Bone marrow (tissue), 2 donors: ENCODE measurements at regions not wholly inside any gene's neighbourhood (a gene's known extent, or its start where the extent isn't known, plus 50 kb on each side); places are given as distances from the start of the nearest gene placed in this dataset.
"Not testable (repeated sequence)": the region's sequence is repeated elsewhere in the genome, so short reads cannot be mapped to it uniquely, and the experiment has no call there.

Experiments
- DNase-seq, 2 donors: peaks; one replicate each; lab custom pipeline; 2025; lab: John Stamatoyannopoulos, UW

- DNase-seq, result no peak
These were observed 193.2 kb upstream of the KLF3 start for GRCh38 chr4:38470735-38471262.

DNA sequence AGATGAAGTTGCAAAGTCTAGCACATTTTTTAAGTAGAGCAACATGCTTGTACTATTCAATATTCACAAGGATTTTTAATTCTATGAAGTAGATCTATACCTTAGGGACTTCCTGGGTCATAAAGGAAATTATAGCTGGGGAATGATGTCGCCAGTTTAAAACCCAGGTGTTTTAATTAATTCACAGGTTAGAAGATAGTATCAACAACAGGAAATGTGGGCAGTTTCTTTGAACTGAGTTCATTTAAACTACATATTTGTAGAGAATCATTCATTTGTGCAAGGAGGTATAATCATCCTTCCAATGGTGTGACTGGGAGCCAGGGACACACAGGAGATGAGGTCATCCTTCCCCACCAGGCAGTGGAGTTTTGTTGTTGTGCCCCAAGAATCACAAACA lies 181.3 kb upstream of the KLF3 start:
- DNase-seq, result no peak

DNA sequence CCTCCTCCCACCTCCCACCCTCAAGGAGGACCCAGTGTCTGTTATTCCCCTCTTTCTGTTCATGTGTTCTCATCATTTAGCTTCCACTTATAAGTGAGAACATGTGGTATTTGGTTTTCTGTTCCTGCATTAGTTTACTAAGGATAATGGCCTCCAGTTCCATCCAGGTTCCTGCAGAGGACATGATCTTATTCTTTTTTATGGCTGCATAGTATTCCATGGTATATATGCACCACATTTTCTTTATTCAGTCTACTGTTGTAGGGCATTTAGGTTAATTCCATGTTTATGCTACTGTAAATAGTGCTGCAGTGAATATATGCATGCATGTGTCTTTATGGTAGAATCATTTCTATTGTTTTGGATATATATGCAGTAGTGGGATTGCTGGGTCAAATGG lies 180.4 kb upstream of the KLF3 start:
- not testable (repeated sequence) for DNase-seq

DNA sequence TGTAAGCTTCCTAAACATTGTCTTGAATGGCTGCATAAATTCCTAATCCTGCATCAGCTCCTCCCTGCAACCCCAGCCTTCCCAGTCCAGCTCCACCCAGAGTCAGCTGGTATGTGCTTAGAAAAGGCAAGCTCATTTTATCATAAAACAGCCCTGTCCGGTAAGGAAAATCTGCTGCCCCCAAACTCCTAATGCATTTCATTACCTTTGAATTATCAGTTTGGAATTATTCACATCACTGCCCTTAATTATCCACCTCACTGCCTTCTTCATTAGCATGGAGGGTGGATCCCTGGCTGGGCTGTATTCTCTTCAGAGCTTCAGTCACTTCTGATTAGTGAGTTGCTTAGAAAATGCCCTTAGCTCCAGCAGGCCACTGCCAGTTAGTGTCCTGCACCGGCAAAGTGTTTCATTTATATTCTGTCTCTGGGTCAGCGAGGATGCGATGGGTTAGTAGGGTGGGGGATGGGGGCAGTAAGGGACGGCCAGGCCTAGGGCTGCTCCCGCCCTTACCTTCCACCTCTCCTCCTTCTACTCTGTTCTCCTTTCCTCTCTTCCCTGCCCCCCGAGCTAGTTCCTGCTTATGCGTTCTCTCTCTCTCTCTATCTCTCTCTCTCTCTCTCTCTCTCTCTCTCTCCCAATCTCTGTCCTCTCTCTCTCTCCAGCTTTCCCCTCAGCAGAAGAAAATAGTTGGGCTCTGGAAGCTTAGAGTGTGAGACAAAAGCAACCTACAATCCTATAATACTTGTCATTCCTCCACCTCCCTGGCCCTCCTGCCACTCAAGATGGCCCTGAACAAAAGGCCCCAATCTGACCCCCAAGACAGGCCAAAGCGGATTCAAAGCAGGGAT lies 174.8 kb upstream of the KLF3 start:
- DNase-seq, result no peak

- DNase-seq, result no peak
These were observed 173.9 kb upstream of the KLF3 start for GRCh38 chr4:38489924-38490639.

GRCh38 chr4:38490753-38491446 lies 173.1 kb upstream of the KLF3 start:
- no peak for DNase-seq

DNA sequence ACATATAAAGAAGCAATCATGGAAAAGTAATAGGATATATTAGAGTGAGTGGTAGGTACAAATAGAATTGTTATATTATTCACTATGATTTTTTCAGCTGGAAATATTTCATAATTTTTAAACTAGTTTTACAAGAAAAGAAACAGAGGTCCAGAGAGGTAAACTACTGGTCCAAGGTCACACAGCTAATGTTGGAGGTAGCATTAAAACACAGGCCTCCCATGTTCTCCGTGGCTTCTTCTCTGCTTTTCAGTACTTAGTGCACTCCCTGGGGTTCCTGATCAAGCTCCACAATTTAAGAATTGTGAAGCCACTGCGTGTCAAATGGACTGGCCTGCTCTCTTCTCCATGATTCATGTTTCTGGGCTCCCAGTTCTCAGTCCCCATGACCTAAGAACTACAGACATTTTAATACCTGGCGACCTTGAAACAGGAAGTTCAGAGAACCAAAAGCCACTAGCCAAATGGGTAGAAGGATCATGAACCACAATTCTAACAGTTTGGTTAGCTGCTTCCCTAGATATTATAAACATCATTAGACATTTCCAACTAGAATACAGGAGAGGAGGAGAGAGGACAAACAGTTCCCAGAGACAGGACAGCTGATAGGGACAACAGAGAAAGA lies 172.0 kb upstream of the KLF3 start:
- DNase-seq, result no peak

- no peak for DNase-seq
These were observed 170.9 kb upstream of the KLF3 start for GRCh38 chr4:38493066-38493465.

- no peak for DNase-seq
These were observed 168.6 kb upstream of the KLF3 start for GRCh38 chr4:38495446-38495845.

GRCh38 chr4:38497121-38497520 lies 166.9 kb upstream of the KLF3 start:
- DNase-seq, result no peak

- no peak for DNase-seq
These were observed 164.9 kb upstream of the KLF3 start for GRCh38 chr4:38499101-38499500.

DNA sequence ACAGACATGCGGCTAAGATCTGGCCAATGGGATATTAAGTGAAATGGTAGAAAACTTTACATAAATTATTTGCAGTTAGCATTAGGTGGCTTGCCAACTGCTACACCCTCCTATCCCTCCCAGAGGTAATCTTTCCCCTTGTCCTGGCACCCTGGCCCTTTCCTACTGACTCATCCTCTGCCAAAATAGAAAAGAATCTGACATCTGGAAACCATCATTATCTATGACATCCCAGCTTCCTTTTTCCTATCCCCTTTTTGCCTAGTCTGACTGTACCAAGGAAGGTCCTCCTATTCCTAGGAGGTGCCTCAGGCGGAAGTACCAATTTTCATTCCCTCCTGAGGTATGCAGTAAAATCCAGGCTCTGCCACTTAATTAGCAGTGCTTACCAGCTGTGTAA lies 163.6 kb upstream of the KLF3 start:
- no peak for DNase-seq

DNA sequence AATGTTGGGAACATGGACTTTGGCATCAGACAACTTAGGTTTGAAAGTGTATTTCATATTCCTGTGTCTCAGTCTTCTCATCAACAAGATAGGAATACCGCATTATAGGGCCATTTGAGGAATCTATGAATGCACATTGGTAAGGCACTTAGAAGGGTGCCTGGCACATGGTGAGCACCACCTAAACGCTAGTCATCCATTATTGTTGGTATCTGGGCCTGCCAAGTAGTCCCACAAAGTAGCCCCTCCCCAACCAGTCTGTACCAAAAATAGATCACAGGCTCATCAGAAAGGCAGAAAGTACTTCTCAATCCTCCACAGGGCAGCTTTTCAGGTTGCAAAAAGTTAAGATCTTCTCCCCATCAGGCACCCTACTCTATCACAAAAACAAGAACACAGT lies 162.3 kb upstream of the KLF3 start:
- no peak for DNase-seq

- no peak for DNase-seq
These were observed 160.2 kb upstream of the KLF3 start for GRCh38 chr4:38503689-38504395.

GRCh38 chr4:38504396-38504715 lies 159.6 kb upstream of the KLF3 start:
- no peak for DNase-seq

DNA sequence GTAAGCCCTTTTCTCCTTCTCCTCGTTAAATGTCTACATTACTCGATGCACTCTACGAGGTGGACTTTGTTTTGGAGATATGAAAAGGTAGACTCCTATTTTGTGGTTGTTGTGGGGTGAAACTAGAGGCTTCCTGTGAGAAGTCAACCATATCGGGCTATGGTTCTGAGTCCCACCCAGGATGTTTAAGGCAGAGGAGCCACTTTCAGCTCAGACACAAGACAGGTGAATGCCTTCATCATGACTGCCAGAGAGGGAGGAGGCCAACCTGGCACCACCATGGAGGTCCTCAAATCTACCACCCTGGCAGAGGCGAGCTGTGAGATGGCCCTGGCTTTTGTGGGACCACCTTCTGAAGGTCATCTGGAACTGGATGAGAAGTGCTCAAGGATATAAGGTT lies 154.4 kb upstream of the KLF3 start:
- no peak for DNase-seq

GRCh38 chr4:38510201-38510600 lies 153.8 kb upstream of the KLF3 start:
- DNase-seq, result no peak

DNA sequence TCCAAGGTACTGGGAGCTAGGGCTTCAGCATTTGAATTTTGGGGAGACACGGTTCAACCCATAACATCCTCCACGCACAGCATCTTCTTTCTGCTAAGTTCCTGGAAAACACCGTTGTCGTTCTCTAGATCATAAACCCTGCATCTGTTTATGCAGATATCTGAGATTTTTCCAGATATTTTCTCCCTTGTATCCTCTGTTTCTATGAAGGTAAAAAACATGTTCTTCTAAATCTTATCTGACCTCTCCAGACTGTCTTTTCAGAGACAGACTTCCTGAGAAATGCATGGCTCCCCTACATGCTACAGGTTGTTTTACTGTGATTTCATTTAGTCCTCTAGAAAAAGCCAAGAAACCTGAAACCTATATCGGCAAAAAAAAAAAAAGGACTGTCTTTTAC lies 152.3 kb upstream of the KLF3 start:
- DNase-seq, result no peak

DNA sequence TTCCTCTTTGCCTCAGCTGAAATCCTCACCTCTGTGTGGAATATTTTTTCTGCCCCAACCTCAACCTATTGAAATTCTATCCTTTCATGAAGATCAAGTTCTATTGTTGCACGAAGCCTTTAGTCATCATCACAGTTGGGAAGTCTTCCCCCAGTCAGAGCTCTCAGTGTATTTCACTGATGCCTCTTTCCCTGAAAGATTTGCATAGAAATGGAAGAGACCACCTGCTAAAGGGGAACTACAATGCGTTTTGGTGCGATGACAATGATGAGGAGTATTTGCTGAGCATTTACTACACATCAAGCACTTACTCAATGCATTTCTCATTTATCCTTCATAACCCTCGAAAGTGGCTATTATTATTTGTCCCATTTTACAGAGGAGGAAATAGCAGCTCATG lies 151.2 kb upstream of the KLF3 start:
- DNase-seq, result no peak

GRCh38 chr4:38514465-38515146 lies 149.4 kb upstream of the KLF3 start:
- no peak for DNase-seq

GRCh38 chr4:38516190-38516589 lies 147.8 kb upstream of the KLF3 start:
- no peak for DNase-seq
